Activated CD8-positive, alpha-beta T cell treated with anti-CD3 and anti-CD28 coated beads for 36 hours (primary cell): ENCODE measurements at regions not wholly inside any gene's neighbourhood (a gene's known extent, or its start where the extent isn't known, plus 50 kb on each side); places are given as distances from the start of the nearest gene placed in this dataset.

Experiments
- ATAC-seq: fragments of 200-7000 bp; cut with Tn5 transposase; one replicate; pipeline ENCODE4 v1.10.0; 2021; ENCODE audit warnings: mild to moderate bottlenecking, moderate library complexity
- CTCF ChIA-PET: fragments of 350-600 bp; sonication (Branson Sonifier 250); formaldehyde crosslinking; loops from one replicate; lab custom pipeline; 2021; ENCODE audit warnings: antibody characterized with exemption; lab: Charles Lee
- POLR2A ChIA-PET: fragments of 350-600 bp; sonication (Branson Sonifier 250); formaldehyde crosslinking; loops from one replicate; lab custom pipeline; 2021; ENCODE audit warnings: antibody characterized with exemption; lab: Charles Lee
- DNase-seq: peaks from one replicate; pipeline ENCODE4 v3.0.0-alpha.2; 2020
- H3K27ac Mint-ChIP-seq: one replicate; pipeline ENCODE4 v1.8.0; 2021; ENCODE audit warnings: mild to moderate bottlenecking, mixed read lengths
- H3K27me3 Mint-ChIP-seq: one replicate; pipeline ENCODE4 v1.8.0; 2021; ENCODE audit warnings: mixed read lengths
- H3K36me3 Mint-ChIP-seq: one replicate; pipeline ENCODE4 v1.8.0; 2021; ENCODE audit warnings: low read depth, mixed read lengths
- H3K4me1 Mint-ChIP-seq: one replicate; pipeline ENCODE4 v1.8.0; 2021; ENCODE audit warnings: low read depth, mixed read lengths
- H3K4me3 Mint-ChIP-seq: one replicate; pipeline ENCODE4 v1.8.0; 2021; ENCODE audit warnings: mild to moderate bottlenecking, moderate library complexity, mixed read lengths
- H3K9me3 Mint-ChIP-seq: one replicate; pipeline ENCODE4 v1.8.0; 2021; ENCODE audit warnings: mixed read lengths
- CTCF ChIP-seq: fragments of 200-600 bp; IDR thresholded peaks from one replicate; pipeline ENCODE4 v1.8.0; 2022; ENCODE audit warnings: antibody characterized with exemption, mild to moderate bottlenecking
- intact Hi-C: fragments of 100-400 bp; cut with micrococcal nuclease; formaldehyde crosslinking; loops from one replicate; pipeline ENCODE4 v1.10.0; 2022

DNA sequence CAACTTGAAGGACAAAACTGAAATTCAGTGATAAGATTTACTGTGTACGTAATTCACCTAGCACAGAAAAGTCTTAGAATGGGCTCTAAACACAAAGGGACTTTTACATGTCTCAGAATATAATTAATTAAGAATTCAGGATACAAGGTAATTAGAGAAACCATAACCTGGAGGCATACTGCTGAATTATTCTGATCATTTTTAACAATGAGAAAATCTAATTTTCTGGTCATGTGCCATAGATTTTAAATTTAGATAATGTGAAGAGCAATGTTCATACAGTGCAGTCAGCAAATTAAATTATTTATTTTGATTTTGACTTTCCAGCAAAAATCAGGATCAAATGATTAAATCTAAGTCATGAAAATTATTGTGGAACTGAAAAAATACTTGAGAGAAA is 67.0 kb upstream of the MTNR1B start:
- no peaks in the 10 kb centered on the region for H3K4me1 Mint-ChIP-seq
- POLR2A ChIA-PET: no interaction called here
- H3K9me3 Mint-ChIP-seq: no peaks in the 10 kb centered on the region
- H3K36me3 Mint-ChIP-seq: no peaks in the 10 kb centered on the region
- intact Hi-C loops: no loop called here
- no peak for ATAC-seq
- H3K27me3 Mint-ChIP-seq: no peaks in the 10 kb centered on the region
- DNase-seq: no peak
- H3K27ac Mint-ChIP-seq: no peak overlapping the region
- CTCF ChIA-PET: interaction anchor here (0.9 kb wide), 1 partner anchor 10 kb away, joined by 3 read pairs; no protein-coding TSS in a partner anchor
- TF ChIP-seq CTCF: no peak
- H3K4me3 Mint-ChIP-seq: no peak overlapping the region

DNA sequence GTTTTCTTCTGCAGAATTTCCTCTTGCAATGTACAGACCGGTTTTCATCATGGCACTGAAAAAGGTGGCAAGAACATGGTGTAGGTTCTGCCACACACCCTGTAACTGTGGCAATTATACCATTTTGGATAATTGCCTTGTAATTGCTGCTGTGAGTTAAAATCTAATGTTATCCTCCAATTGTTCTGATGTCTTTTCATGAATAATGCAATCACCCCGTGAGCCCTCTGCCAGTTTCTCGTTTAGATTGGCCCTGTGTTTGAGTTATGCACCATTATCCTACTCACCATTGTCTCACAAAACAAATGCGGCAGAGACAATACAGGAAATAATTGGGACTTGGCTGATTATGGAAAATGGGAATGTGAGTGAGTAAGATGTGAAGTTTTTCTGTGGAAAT is 61.8 kb upstream of the MTNR1B start:
- ATAC-seq: no peak
- H3K4me3 Mint-ChIP-seq: no peak overlapping the region
- no peak for TF ChIP-seq CTCF
- no peaks in the 10 kb centered on the region for H3K36me3 Mint-ChIP-seq
- intact Hi-C loops: no loop called here
- no peaks in the 10 kb centered on the region for H3K27me3 Mint-ChIP-seq
- H3K4me1 Mint-ChIP-seq: no peaks in the 10 kb centered on the region
- no peak overlapping the region for H3K27ac Mint-ChIP-seq
- DNase-seq: no peak
- no peaks in the 10 kb centered on the region for H3K9me3 Mint-ChIP-seq
- ChIA-PET CTCF (no interaction called here), POLR2A (no interaction called here)

- H3K4me1 Mint-ChIP-seq: no peaks in the 10 kb centered on the region
- no peak for ATAC-seq
- ChIA-PET POLR2A (no interaction called here), CTCF (no interaction called here)
- intact Hi-C loops: no loop called here
- H3K9me3 Mint-ChIP-seq: no peaks in the 10 kb centered on the region
- no peaks in the 10 kb centered on the region for H3K36me3 Mint-ChIP-seq
- no peak overlapping the region for H3K27ac Mint-ChIP-seq
- no peak for DNase-seq
- TF ChIP-seq CTCF: no peak
- no peak overlapping the region for H3K4me3 Mint-ChIP-seq
- H3K27me3 Mint-ChIP-seq: no peaks in the 10 kb centered on the region
Observed at GRCh38 chr11:92909214-92909613, 60.2 kb upstream of the MTNR1B start.

- no peak for TF ChIP-seq CTCF
- H3K36me3 Mint-ChIP-seq: no peaks in the 10 kb centered on the region
- no peak overlapping the region for H3K4me3 Mint-ChIP-seq
- H3K4me1 Mint-ChIP-seq: no peaks in the 10 kb centered on the region
- ChIA-PET CTCF (no interaction called here), POLR2A (no interaction called here)
- H3K27me3 Mint-ChIP-seq: no peaks in the 10 kb centered on the region
- H3K27ac Mint-ChIP-seq: no peak overlapping the region
- ATAC-seq (no peak), DNase-seq (no peak)
- intact Hi-C loops: no loop called here
- H3K9me3 Mint-ChIP-seq: no peaks in the 10 kb centered on the region
Observed at GRCh38 chr11:92911478-92911877, 58.0 kb upstream of the MTNR1B start.

- intact Hi-C loops: no loop called here
- POLR2A ChIA-PET: no interaction called here
- Mint-ChIP-seq H3K27ac (no peak overlapping the region), H3K4me3 (no peak overlapping the region), H3K4me1 (no peaks in the 10 kb centered on the region), H3K9me3 (no peaks in the 10 kb centered on the region), H3K36me3 (no peaks in the 10 kb centered on the region), H3K27me3 (no peaks in the 10 kb centered on the region)
- no peak for ATAC-seq
- no peak for TF ChIP-seq CTCF
- CTCF ChIA-PET: no interaction called here
- no peak for DNase-seq
Observed at GRCh38 chr11:92915551-92915950, 53.9 kb upstream of the MTNR1B start.
